BJ (cell line): ENCODE measurements at regions not wholly inside any gene's neighbourhood (a gene's known extent, or its start where the extent isn't known, plus 50 kb on each side); places are given as distances from the start of the nearest gene placed in this dataset.

Source experiments
- CTCF ChIA-PET: fragments of 350-600 bp; formaldehyde crosslinking; extraction: SDS; loops from one replicate; lab custom pipeline; 2021; ENCODE audit warnings: antibody characterized with exemption, inconsistent platforms; lab: Yijun Ruan, JAX
- POLR2A ChIA-PET: fragments of 300-600 bp; sonication (Branson Sonifier 250); formaldehyde crosslinking; extraction: SDS; loops from one replicate; lab custom pipeline; 2021; ENCODE audit warnings: antibody characterized with exemption; lab: Charles Lee
- DNase-seq: peaks from one replicate; pipeline ENCODE4 v3.0.0-alpha.2; 2011; ENCODE audit warnings: low read depth
- H3K27me3 ChIP-seq: 2 replicates; pipeline ENCODE4 v1.6.0; 2011; ENCODE audit warnings: low read length; ENCODE audit not compliant: control insufficient read depth, insufficient read depth
- H3K36me3 ChIP-seq: 2 replicates; pipeline ENCODE4 v1.5.1; 2011; ENCODE audit warnings: low read length; ENCODE audit not compliant: control insufficient read depth, insufficient read depth
- H3K4me3 ChIP-seq: 2 replicates; pipeline ENCODE4 v1.5.1; 2011; ENCODE audit warnings: low read depth, mild to moderate bottlenecking, control low read depth, low read length
- TF ChIP-seq, protein P1 (sequence below): IDR thresholded peaks from 2 replicates; pipeline ENCODE4 v1.5.1; 2011; ENCODE audit warnings: low read depth, mild to moderate bottlenecking, control low read depth, inconsistent platforms, low read length, moderate library complexity; ENCODE audit not compliant: insufficient read depth

GRCh38 chr2:41966920-41967319 lies 80.9 kb upstream of the PKDCC start:
- H3K27me3 ChIP-seq = peaks cover 21% of the 10 kb centered on the region
- H3K4me3 ChIP-seq = no peak overlapping the region
- no peaks in the 10 kb centered on the region for H3K36me3 ChIP-seq
- DNase-seq = no peak
- ChIA-PET POLR2A (interaction anchor here (0.6 kb wide), 1 partner anchor 249 kb away, joined by 4 read pairs; no protein-coding TSS in a partner anchor), CTCF (interaction anchor here (1.0 to 1.7 kb wide), 5 partner anchors 9 to 113 kb away, joined by 3 to 6 read pairs (median 3); no protein-coding TSS in a partner anchor)
- TF ChIP-seq, protein P1, sequence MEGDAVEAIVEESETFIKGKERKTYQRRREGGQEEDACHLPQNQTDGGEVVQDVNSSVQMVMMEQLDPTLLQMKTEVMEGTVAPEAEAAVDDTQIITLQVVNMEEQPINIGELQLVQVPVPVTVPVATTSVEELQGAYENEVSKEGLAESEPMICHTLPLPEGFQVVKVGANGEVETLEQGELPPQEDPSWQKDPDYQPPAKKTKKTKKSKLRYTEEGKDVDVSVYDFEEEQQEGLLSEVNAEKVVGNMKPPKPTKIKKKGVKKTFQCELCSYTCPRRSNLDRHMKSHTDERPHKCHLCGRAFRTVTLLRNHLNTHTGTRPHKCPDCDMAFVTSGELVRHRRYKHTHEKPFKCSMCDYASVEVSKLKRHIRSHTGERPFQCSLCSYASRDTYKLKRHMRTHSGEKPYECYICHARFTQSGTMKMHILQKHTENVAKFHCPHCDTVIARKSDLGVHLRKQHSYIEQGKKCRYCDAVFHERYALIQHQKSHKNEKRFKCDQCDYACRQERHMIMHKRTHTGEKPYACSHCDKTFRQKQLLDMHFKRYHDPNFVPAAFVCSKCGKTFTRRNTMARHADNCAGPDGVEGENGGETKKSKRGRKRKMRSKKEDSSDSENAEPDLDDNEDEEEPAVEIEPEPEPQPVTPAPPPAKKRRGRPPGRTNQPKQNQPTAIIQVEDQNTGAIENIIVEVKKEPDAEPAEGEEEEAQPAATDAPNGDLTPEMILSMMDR = no peak

GRCh38 chr2:41967476-41968181 lies 80.2 kb upstream of the PKDCC start:
- DNase-seq = no peak
- TF ChIP-seq, protein P1 = no peak
- Histone ChIP-seq H3K4me3 (no peak overlapping the region), H3K36me3 (no peaks in the 10 kb centered on the region), H3K27me3 (peaks cover 19% of the 10 kb centered on the region)
- ChIA-PET POLR2A (no interaction called here), CTCF (interaction anchor here (1.1 to 1.7 kb wide), 4 partner anchors 10 to 98 kb away, joined by 3 to 6 read pairs (median 4); no protein-coding TSS in a partner anchor)

DNA sequence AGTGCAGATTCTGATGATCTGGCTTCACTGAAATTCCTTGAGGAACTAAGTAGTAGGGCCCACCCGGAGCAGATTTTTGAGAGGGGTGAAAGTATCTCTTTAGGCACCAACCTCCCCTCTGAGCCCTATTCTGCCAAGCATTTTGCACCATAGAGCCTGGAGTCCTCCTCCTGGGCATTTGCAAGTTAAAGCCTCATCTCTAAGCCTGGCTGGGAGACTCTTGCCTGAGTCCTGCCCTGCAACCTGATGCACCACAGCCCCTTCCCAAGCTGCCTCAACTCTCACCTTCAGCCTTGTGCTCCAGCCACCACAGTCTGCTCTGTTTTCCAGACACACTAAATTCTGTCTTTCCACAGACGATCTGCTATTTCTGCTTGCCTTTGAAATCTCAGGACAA lies 79.6 kb upstream of the PKDCC start:
- DNase-seq = no peak
- CTCF ChIA-PET = no interaction called here

GRCh38 chr2:41970988-41971660 lies 76.7 kb upstream of the PKDCC start:
- no peak for DNase-seq
- ChIA-PET POLR2A (no interaction called here), CTCF (no interaction called here)
- Histone ChIP-seq H3K36me3 (no peaks in the 10 kb centered on the region), H3K27me3 (peaks cover 10% of the 10 kb centered on the region), H3K4me3 (no peak overlapping the region)
- TF ChIP-seq, protein P1 = no peak

More for the DNA sequence above, 79.6 kb upstream of the PKDCC start:
- TF ChIP-seq, protein P1 = no peak
- POLR2A ChIA-PET = no interaction called here
- no peaks in the 10 kb centered on the region for H3K36me3 ChIP-seq
- H3K27me3 ChIP-seq = peaks cover 19% of the 10 kb centered on the region
- H3K4me3 ChIP-seq = no peak overlapping the region

GRCh38 chr2:41972179-41972578 lies 75.6 kb upstream of the PKDCC start:
- Histone ChIP-seq H3K36me3 (no peaks in the 10 kb centered on the region), H3K27me3 (peaks cover 10% of the 10 kb centered on the region), H3K4me3 (no peak overlapping the region)
- POLR2A ChIA-PET = no interaction called here
- no peak for DNase-seq
- TF ChIP-seq, protein P1 = no peak
- CTCF ChIA-PET = no interaction called here
